HCT116 (cell line): ENCODE measurements at regions not wholly inside any gene's neighbourhood (a gene's known extent, or its start where the extent isn't known, plus 50 kb on each side); places are given as distances from the start of the nearest gene placed in this dataset.

Source experiments
- ATAC-seq: fragments of 200-7000 bp; cut with Tn5 transposase; 2 replicates; pipeline ENCODE4 v1.9.1; 2020; ENCODE audit warnings: mild to moderate bottlenecking, moderate library complexity
- BruUV-seq: library from RNA; stranded (reverse); fragments of 400-500 nt; replicated peaks from 2 replicates; lab custom pipeline; 2021; lab: Mats Ljungman, UMichigan
- CTCF ChIA-PET: fragments of 300-600 bp; sonication (Branson Sonifier 250); formaldehyde crosslinking; loops from one replicate; lab custom pipeline; 2021; ENCODE audit warnings: antibody characterized with exemption; lab: Charles Lee
- POLR2A ChIA-PET: fragments of 300-600, 350-600 bp; sonication (Branson Sonifier 250); formaldehyde crosslinking; loops from one replicate; lab custom pipeline; 2021; ENCODE audit warnings: antibody characterized with exemption; lab: Charles Lee
- RAD21 ChIA-PET, 2 experiments: fragments of 300-600 bp; sonication (Branson Sonifier 250); formaldehyde crosslinking; loops; one replicate each; lab custom pipeline; 2023; ENCODE audit warnings: low total read pairs in 2 of 2; ENCODE audit not compliant: uncharacterized antibody in 2 of 2, unreplicated experiment in 2 of 2, low non-redundant PET in 1 of 2; lab: Charles Lee
- DNase-seq: peaks from one replicate; pipeline ENCODE4 v3.0.0-alpha.2; 2010; ENCODE audit warnings: low read depth, low spot score
- H2AFZ ChIP-seq: fragments of 200-600 bp; shearing (Covaris generic), sonication (generic); 2 replicates; pipeline ENCODE4 v1.6.1; 2017; ENCODE audit warnings: low read depth, mixed run types, mixed read lengths, antibody characterized with exemption, low read length; ENCODE audit not compliant: poor library complexity, severe bottlenecking
- H3K27ac ChIP-seq: 2 replicates; pipeline ENCODE4 v1.5.1; 2012; ENCODE audit warnings: low read depth, low read length
- H3K27me3 ChIP-seq: fragments of 200-600 bp; sonication (generic); 2 replicates; pipeline ENCODE4 v1.6.1; 2016; ENCODE audit warnings: mixed run types, low read length, mixed read lengths; ENCODE audit not compliant: insufficient read depth
- H3K36me3 ChIP-seq, 2 experiments: fragments of 200-500 bp in 1 of 2; fragments of 200-600 bp in 1 of 2; sonication (Bioruptor generic) in 1 of 2; sonication (generic) in 1 of 2; 2 replicates each; pipeline versions ENCODE4 v1.5.1 to v1.6.1; 2014 to 2016; ENCODE audit warnings: low read length in 2 of 2, inconsistent platforms in 1 of 2, mixed read lengths in 1 of 2, mixed run types in 1 of 2; ENCODE audit not compliant: insufficient read depth in 2 of 2, control insufficient read depth in 1 of 2
- H3K4me1 ChIP-seq, 2 experiments: fragments of 200-600 bp in 1 of 2; sonication (generic) in 1 of 2; 2 replicates each; pipeline versions ENCODE4 v1.5.1 to v1.6.1; 2012 to 2017; ENCODE audit warnings: low read length in 2 of 2, inconsistent platforms in 1 of 2, mild to moderate bottlenecking in 1 of 2, mixed read lengths in 1 of 2, mixed run types in 1 of 2, moderate library complexity in 1 of 2; ENCODE audit not compliant: insufficient read depth in 2 of 2, control insufficient read depth in 1 of 2
- H3K4me2 ChIP-seq: fragments of 200-600 bp; sonication (generic); 2 replicates; pipeline ENCODE4 v1.6.1; 2017; ENCODE audit warnings: mixed run types, low read length, mixed read lengths
- H3K4me3 ChIP-seq, 2 experiments: fragments of 200-600 bp in 1 of 2; sonication (generic) in 1 of 2; replicated peaks in 1 of 2; 2 replicates each; pipeline ENCODE4 v1.5.1; 2011 to 2016; ENCODE audit warnings: low read length in 2 of 2, control low read depth in 1 of 2, low read depth in 1 of 2, mild to moderate bottlenecking in 1 of 2, mixed read lengths in 1 of 2, mixed run types in 1 of 2
- H3K79me2 ChIP-seq: fragments of 200-600 bp; sonication (generic); 2 replicates; pipeline ENCODE4 v1.6.1; 2017; ENCODE audit warnings: mild to moderate bottlenecking, mixed run types, low read length, moderate library complexity, mixed read lengths; ENCODE audit not compliant: insufficient read depth
- H3K9ac ChIP-seq: fragments of 200-600 bp; sonication (generic); 2 replicates; pipeline ENCODE4 v1.6.1; 2016; ENCODE audit warnings: low read length, mixed read lengths
- H3K9me2 ChIP-seq: fragments of 200-600 bp; sonication (generic), shearing (Covaris generic); 2 replicates; pipeline ENCODE4 v1.6.1; 2017; ENCODE audit warnings: mixed run types, mild to moderate bottlenecking, moderate library complexity; ENCODE audit not compliant: insufficient read depth
- H3K9me3 ChIP-seq, 2 experiments: fragments of 200-500 bp in 1 of 2; fragments of 200-600 bp in 1 of 2; sonication (Bioruptor generic) in 1 of 2; sonication (generic) in 1 of 2; 2 replicates each; pipeline ENCODE4 v1.6.1; 2014 to 2017; ENCODE audit warnings: low read length in 2 of 2, mixed read lengths in 2 of 2, inconsistent platforms in 1 of 2, low read depth in 1 of 2, mild to moderate bottlenecking in 1 of 2, mixed run types in 1 of 2, moderate library complexity in 1 of 2; ENCODE audit not compliant: control insufficient read depth in 1 of 2, insufficient read depth in 1 of 2
- H4K20me1 ChIP-seq: fragments of 200-600 bp; sonication (generic), shearing (Covaris generic); 2 replicates; pipeline ENCODE4 v1.6.1; 2017; ENCODE audit warnings: mixed run types, mild to moderate bottlenecking, moderate library complexity; ENCODE audit not compliant: insufficient read depth
- ATF3 ChIP-seq: IDR thresholded peaks from 2 replicates; pipeline ENCODE4 v1.6.1; 2012
- CEBPB ChIP-seq: IDR thresholded peaks from 2 replicates; pipeline ENCODE4 v1.6.1; 2012; ENCODE audit warnings: low read depth
- CTCF ChIP-seq, 3 experiments: fragments of 200-600 bp in 1 of 3; sonication (generic) in 1 of 3; IDR thresholded peaks in 2 of 3; conservative IDR thresholded peaks in 1 of 3; 2 replicates each; pipeline ENCODE4 v1.5.1; 2012 to 2017; ENCODE audit warnings: low read depth in 2 of 3, low read length in 2 of 3, antibody characterized with exemption in 1 of 3, borderline replicate concordance in 1 of 3, control low read depth in 1 of 3, mild to moderate bottlenecking in 1 of 3, mixed read lengths in 1 of 3, mixed run types in 1 of 3, moderate library complexity in 1 of 3; ENCODE audit not compliant: insufficient read depth in 1 of 3
- EGR1 ChIP-seq: IDR thresholded peaks from 2 replicates; pipeline ENCODE4 v1.6.1; 2012; ENCODE audit warnings: low read depth
- EZH2 ChIP-seq: fragments of 200-600 bp; sonication (generic); IDR thresholded peaks from 2 replicates; pipeline ENCODE4 v1.6.1; 2017; ENCODE audit warnings: antibody characterized with exemption, mixed run types
- JUND ChIP-seq: IDR thresholded peaks from 2 replicates; pipeline ENCODE4 v1.6.1; 2012
- POLR2A ChIP-seq: IDR thresholded peaks from 2 replicates; pipeline ENCODE4 v1.7.0; 2011; ENCODE audit warnings: borderline replicate concordance; ENCODE audit not compliant: insufficient read depth, insufficient read length; ENCODE audit errors: extremely low read depth
- POLR2AphosphoS5 ChIP-seq: IDR thresholded peaks from 2 replicates; pipeline ENCODE4 v1.6.1; 2011; ENCODE audit warnings: mild to moderate bottlenecking, low read depth, low read length, moderate library complexity
- RAD21 ChIP-seq: IDR thresholded peaks from 2 replicates; pipeline ENCODE4 v1.6.1; 2012; ENCODE audit warnings: low read depth, mild to moderate bottlenecking
- REST ChIP-seq: IDR thresholded peaks from 2 replicates; pipeline ENCODE4 v1.6.1; 2012; ENCODE audit warnings: low read depth
- SIN3A ChIP-seq: IDR thresholded peaks from 2 replicates; pipeline ENCODE4 v1.6.1; 2012; ENCODE audit warnings: low read depth
- SP1 ChIP-seq: IDR thresholded peaks from 2 replicates; pipeline ENCODE4 v1.6.1; 2012; ENCODE audit warnings: low read depth
- TCF7L2 ChIP-seq: IDR thresholded peaks from 2 replicates; pipeline ENCODE4 v1.7.0; 2011; ENCODE audit warnings: borderline replicate concordance, inconsistent platforms; ENCODE audit not compliant: insufficient read depth, insufficient read length; ENCODE audit errors: extremely low read depth
- ZFX ChIP-seq: fragments of 450-650 bp; IDR thresholded peaks from 2 replicates; pipeline ENCODE4 v1.6.1; 2017
- intact Hi-C: fragments of 100-400 bp; cut with micrococcal nuclease; formaldehyde crosslinking; loops from 2 replicates; pipeline ENCODE4 v1.10.0; 2022

- Histone ChIP-seq H4K20me1 (no peaks in the 10 kb centered on the region), H3K27me3 (no peaks in the 10 kb centered on the region), H3K9me2 (no peaks in the 10 kb centered on the region), H3K79me2 (no peaks in the 10 kb centered on the region), H3K9me3 (peaks cover 3 to 8% of the 10 kb centered on the region in 2 experiments; a peak in 1 of 4 replicates), H3K9ac (no peak overlapping the region), H3K4me2 (no peak overlapping the region), H3K4me1 (no peaks in the 10 kb centered on the region), H3K4me3 (no peak overlapping the region), H2AFZ (no peak overlapping the region), H3K27ac (no peak overlapping the region), H3K36me3 (no peaks in the 10 kb centered on the region)
- BruUV-seq = no TSS peak
- intact Hi-C loops = no loop called here
- CTCF ChIA-PET = interaction anchor here (0.6 kb wide), 1 partner anchor 445 kb away, joined by 3 read pairs; no protein-coding TSS in a partner anchor
- TF ChIP-seq RAD21 = no peak
- no peak for TF ChIP-seq ZFX
- TF ChIP-seq CEBPB = no peak
- no peak for TF ChIP-seq REST
- TF ChIP-seq JUND = no peak
- TF ChIP-seq EGR1 = no peak
- TF ChIP-seq EZH2 = no peak
- no peak for TF ChIP-seq POLR2AphosphoS5
- no peak for TF ChIP-seq TCF7L2
- no peak for TF ChIP-seq POLR2A
- no peak for TF ChIP-seq ATF3
- TF ChIP-seq CTCF (IDR thresholded peaks at IDR 0.05 in 2 of 3, conservative IDR thresholded peaks at IDR 0.05 in 1 of 3; ENCODE audit: borderline replicate concordance in 1 of 3, insufficient read depth in 1 of 3, low read depth in 2 of 3, low read length in 2 of 3) = no peak
- no peak for TF ChIP-seq SP1
- no peak for TF ChIP-seq SIN3A
- DNase-seq (no peak), ATAC-seq (no peak)
- POLR2A ChIA-PET = no interaction called here
- RAD21 ChIA-PET = no interaction called here
Observed at GRCh38 chr2:171254666-171255065, 94.0 kb upstream of the TLK1 start.
